Activated CD4-positive, alpha-beta memory T cell treated with anti-CD3 and anti-CD28 coated beads for 36 hours (primary cell): ENCODE measurements at regions not wholly inside any gene's neighbourhood (a gene's known extent, or its start where the extent isn't known, plus 50 kb on each side); places are given as distances from the start of the nearest gene placed in this dataset.

Experiments used
- CTCF ChIA-PET: fragments of 350-600 bp; sonication (Branson Sonifier 250); formaldehyde crosslinking; loops from one replicate; lab custom pipeline; 2021; ENCODE audit warnings: antibody characterized with exemption, inconsistent platforms; lab: Charles Lee
- POLR2A ChIA-PET: fragments of 350-600 bp; sonication (Branson Sonifier 250); formaldehyde crosslinking; loops from one replicate; lab custom pipeline; 2021; ENCODE audit warnings: antibody characterized with exemption; lab: Charles Lee
- DNase-seq: peaks from one replicate; pipeline ENCODE4 v3.0.0-alpha.2; 2020
- H3K27ac Mint-ChIP-seq: one replicate; pipeline ENCODE4 v1.8.0; 2021; ENCODE audit warnings: mixed read lengths
- H3K27me3 Mint-ChIP-seq: one replicate; pipeline ENCODE4 v1.8.0; 2021; ENCODE audit warnings: mixed read lengths
- H3K36me3 Mint-ChIP-seq: one replicate; pipeline ENCODE4 v1.8.0; 2021; ENCODE audit warnings: mixed read lengths
- H3K4me1 Mint-ChIP-seq: one replicate; pipeline ENCODE4 v1.8.0; 2021; ENCODE audit warnings: low read depth, mixed read lengths
- H3K4me3 Mint-ChIP-seq: one replicate; pipeline ENCODE4 v1.8.0; 2021; ENCODE audit warnings: mild to moderate bottlenecking, mixed read lengths
- H3K9me3 Mint-ChIP-seq: one replicate; pipeline ENCODE4 v1.8.0; 2021; ENCODE audit warnings: mixed read lengths
- intact Hi-C: fragments of 100-400 bp; cut with micrococcal nuclease; formaldehyde crosslinking; loops from one replicate; pipeline ENCODE4 v1.15.1; 2023

DNA sequence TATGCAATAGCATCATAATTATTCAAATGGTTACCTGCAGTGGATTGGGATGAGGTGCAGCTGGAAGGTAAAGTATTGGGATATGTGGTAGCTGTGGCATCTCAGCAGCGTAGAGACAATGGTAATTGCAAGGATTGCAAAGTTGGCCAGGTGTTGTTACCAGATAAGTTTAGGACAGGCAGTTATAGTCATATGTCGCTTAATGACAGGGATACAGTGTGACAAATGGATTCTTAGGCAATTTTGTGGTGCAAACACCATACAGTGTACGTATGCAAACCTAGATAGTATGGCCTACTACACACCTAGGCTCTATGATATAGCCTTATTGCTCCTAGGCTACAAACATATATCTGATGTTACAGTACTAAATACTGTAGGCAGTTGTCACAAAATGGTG is 163.5 kb upstream of the LYZL2 start:
- POLR2A ChIA-PET, result no interaction called here
- CTCF ChIA-PET, result interaction anchor here (1.3 kb wide), 1 partner anchor 10 kb away, joined by 3 read pairs; no protein-coding TSS in a partner anchor
- intact Hi-C loops, result no loop called here
- DNase-seq, result no peak
- Mint-ChIP-seq H3K36me3 (no peaks in the 10 kb centered on the region), H3K27me3 (no peaks in the 10 kb centered on the region), H3K4me1 (peaks cover 30% of the 10 kb centered on the region), H3K9me3 (no peaks in the 10 kb centered on the region), H3K4me3 (no peak overlapping the region), H3K27ac (no peak overlapping the region)

DNA sequence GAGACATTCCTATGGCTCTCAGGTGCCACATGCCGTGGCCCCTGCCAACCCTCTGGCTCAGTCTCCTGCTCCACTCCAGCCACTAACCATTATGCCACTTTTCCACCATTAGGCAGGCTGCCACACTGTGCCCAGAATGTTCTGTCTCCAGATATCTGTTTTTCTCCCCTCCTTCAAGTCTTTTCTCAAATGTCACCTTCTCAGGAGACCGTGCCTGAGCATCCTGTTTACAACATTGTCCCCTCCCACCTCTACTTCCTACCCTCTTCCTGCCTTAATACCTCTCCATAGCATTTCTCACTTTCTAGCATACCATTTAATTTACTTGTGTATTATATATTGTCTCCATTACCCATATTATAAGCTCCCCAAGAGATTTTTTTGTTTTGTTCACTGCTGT is 162.5 kb upstream of the LYZL2 start:
- Mint-ChIP-seq H3K27ac (peak overlapping the region; percentile 73), H3K36me3 (no peaks in the 10 kb centered on the region), H3K27me3 (no peaks in the 10 kb centered on the region), H3K4me3 (no peak overlapping the region), H3K9me3 (no peaks in the 10 kb centered on the region), H3K4me1 (peaks cover 31% of the 10 kb centered on the region)
- ChIA-PET POLR2A (no interaction called here), CTCF (interaction anchor here (0.5 to 1.3 kb wide), 2 partner anchors 9 to 162 kb away, joined by 3 read pairs; no protein-coding TSS in a partner anchor)
- no peak for DNase-seq
- intact Hi-C loops, result no loop called here

- no peak for DNase-seq
- ChIA-PET CTCF (interaction anchor here (0.6 kb wide), 2 partner anchors 239 to 344 kb away, joined by 3 read pairs; no protein-coding TSS in a partner anchor), POLR2A (no interaction called here)
- no peak overlapping the region for H3K4me3 Mint-ChIP-seq
- no peaks in the 10 kb centered on the region for H3K27me3 Mint-ChIP-seq
- H3K4me1 Mint-ChIP-seq, result peaks cover 31% of the 10 kb centered on the region
- H3K36me3 Mint-ChIP-seq, result no peaks in the 10 kb centered on the region
- peak overlapping the region; percentile 65 for H3K27ac Mint-ChIP-seq
- intact Hi-C loops, result no loop called here
- no peaks in the 10 kb centered on the region for H3K9me3 Mint-ChIP-seq
Observed at GRCh38 chr10:30791197-30791611, 161.7 kb upstream of the LYZL2 start.

- Mint-ChIP-seq H3K4me1 (peaks cover 31% of the 10 kb centered on the region), H3K36me3 (no peaks in the 10 kb centered on the region), H3K27me3 (no peaks in the 10 kb centered on the region), H3K4me3 (no peak overlapping the region), H3K9me3 (no peaks in the 10 kb centered on the region), H3K27ac (no peak overlapping the region)
- intact Hi-C loops, result loop anchor here (5.0 kb wide), 1 partner anchor 702 kb away; no protein-coding TSS in a partner anchor
- peak; percentile 18 for DNase-seq
- CTCF ChIA-PET, result interaction anchor here (0.6 kb wide), 1 partner anchor 38 kb away, joined by 3 read pairs; no protein-coding TSS in a partner anchor
- POLR2A ChIA-PET, result no interaction called here
Observed at GRCh38 chr10:30789806-30790205, 160.3 kb upstream of the LYZL2 start.

DNA sequence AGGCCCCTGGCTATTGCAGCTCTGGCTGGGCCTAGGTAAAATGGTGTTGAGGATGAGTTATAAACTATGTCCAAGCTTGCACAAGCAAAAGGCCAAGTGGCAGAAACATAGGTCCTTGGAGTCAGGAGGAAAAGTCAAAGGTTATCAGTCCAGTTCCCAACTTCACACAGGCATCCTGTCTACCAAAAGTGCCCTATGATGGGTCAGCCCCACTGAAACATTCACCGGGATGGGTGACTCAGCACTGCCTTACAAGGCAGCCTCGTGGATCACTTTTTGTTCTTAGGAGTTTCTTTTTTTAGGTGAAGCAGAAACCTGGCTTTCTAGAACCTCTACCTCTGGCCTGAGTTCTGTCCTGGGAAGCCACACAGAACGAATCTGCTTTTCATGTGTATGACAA is 158.8 kb upstream of the LYZL2 start:
- H3K4me1 Mint-ChIP-seq, result peaks cover 41% of the 10 kb centered on the region
- no peak overlapping the region for H3K27ac Mint-ChIP-seq
- H3K36me3 Mint-ChIP-seq, result no peaks in the 10 kb centered on the region
- no peaks in the 10 kb centered on the region for H3K27me3 Mint-ChIP-seq
- intact Hi-C loops, result loop anchor here (5.0 kb wide), 1 partner anchor 704 kb away; no protein-coding TSS in a partner anchor
- CTCF ChIA-PET, result interaction anchor here (1.0 kb wide), 1 partner anchor 36 kb away, joined by 3 read pairs; no protein-coding TSS in a partner anchor
- DNase-seq, result peak; percentile 37
- POLR2A ChIA-PET, result no interaction called here
- no peak overlapping the region for H3K4me3 Mint-ChIP-seq
- H3K9me3 Mint-ChIP-seq, result no peaks in the 10 kb centered on the region

DNA sequence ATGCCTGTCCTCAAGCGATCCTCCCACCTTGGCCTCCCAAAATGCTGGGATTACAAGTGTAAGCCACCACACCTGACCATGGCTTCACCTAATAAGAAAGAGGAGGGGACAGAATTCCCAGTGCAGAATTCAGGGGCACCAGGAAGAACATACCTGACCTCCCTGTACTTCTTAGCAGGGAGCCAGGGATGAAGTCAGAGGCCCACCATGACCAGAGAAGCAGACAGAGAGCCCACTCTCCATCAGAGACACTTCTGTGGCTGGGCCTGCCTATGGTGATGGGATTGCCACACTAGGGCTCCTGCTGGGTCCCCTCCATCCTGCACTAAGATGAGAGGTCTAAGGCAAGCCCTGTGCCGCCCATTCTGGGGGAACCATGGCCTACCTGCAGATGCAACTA is 157.4 kb upstream of the LYZL2 start:
- no peak for DNase-seq
- Mint-ChIP-seq H3K4me3 (no peak overlapping the region), H3K9me3 (no peaks in the 10 kb centered on the region), H3K4me1 (peaks cover 33% of the 10 kb centered on the region), H3K36me3 (no peaks in the 10 kb centered on the region), H3K27me3 (no peaks in the 10 kb centered on the region), H3K27ac (no peak overlapping the region)
- intact Hi-C loops, result loop anchor here (5.0 kb wide), 1 partner anchor 705 kb away; no protein-coding TSS in a partner anchor
- ChIA-PET CTCF (interaction anchor here (0.7 to 4.3 kb wide), 2 partner anchors 22 to 297 kb away, joined by 4 to 23 read pairs; no protein-coding TSS in a partner anchor), POLR2A (no interaction called here)

GRCh38 chr10:30786131-30786530 is 156.6 kb upstream of the LYZL2 start:
- H3K27me3 Mint-ChIP-seq, result no peaks in the 10 kb centered on the region
- intact Hi-C loops, result loop anchor here (5.0 kb wide), 1 partner anchor 706 kb away; no protein-coding TSS in a partner anchor
- H3K36me3 Mint-ChIP-seq, result no peaks in the 10 kb centered on the region
- DNase-seq, result peak; percentile 51
- no peaks in the 10 kb centered on the region for H3K9me3 Mint-ChIP-seq
- peaks cover 25% of the 10 kb centered on the region for H3K4me1 Mint-ChIP-seq
- CTCF ChIA-PET, result interaction anchor here (2.2 to 4.3 kb wide), 3 partner anchors 64 to 298 kb away, joined by 6 to 23 read pairs (median 17); partner anchors contain the start of gene ZNF438
- POLR2A ChIA-PET, result interaction anchor here (0.5 kb wide), 1 partner anchor 689 kb away, joined by 3 read pairs; no protein-coding TSS in a partner anchor
- H3K4me3 Mint-ChIP-seq, result no peak overlapping the region
- H3K27ac Mint-ChIP-seq, result no peak overlapping the region

DNA sequence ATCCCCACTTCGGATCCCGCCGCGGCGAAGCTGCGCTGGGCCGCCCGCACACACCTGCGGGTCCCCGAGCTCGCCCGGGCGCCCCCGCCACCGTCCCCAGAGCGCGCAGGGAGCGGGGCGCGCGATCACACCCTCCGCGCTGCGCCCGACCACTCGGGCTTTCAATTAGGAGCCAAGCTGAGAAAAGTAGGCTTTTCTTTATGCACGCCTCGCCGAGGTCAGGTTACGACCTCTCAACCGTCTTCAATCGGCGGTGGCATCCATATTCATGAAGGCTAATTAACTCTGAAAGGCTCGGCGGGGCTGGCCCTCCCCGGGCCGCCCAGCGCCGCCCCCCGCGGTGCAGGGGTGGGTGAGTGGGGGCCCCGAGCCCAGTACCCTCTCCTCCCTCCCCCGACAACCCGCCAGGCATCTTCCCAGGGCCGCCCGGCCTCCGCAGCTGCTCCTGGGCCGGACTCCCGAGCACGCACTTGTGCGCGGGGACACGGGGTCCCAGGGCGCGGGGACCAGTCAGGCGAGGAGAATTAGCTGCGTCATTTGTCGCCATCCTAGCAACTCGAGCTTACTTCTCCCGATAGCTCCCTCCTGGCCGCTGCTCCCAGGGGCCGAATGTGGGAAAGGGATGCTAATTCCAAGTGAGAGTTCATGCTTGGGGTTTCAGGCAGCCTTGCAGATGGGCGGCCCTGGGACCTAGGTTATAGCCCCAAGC is 155.5 kb upstream of the LYZL2 start:
- H3K4me3 Mint-ChIP-seq, result peak overlapping the region; percentile 62
- POLR2A ChIA-PET, result interaction anchor here (0.9 kb wide), 1 partner anchor 247 kb away, joined by 5 read pairs; the partner anchor contains the start of gene ZNF438
- intact Hi-C loops, result loop anchor here (1.0 to 5.0 kb wide), 5 partner anchors 58 to 1023 kb away; no protein-coding TSS in a partner anchor
- H3K36me3 Mint-ChIP-seq, result no peaks in the 10 kb centered on the region
- CTCF ChIA-PET, result interaction anchor here (0.6 to 4.3 kb wide), 25 partner anchors 9 to 1024 kb away, joined by 3 to 27 read pairs (median 4); partner anchors contain the start of gene ZNF438
- H3K9me3 Mint-ChIP-seq, result no peaks in the 10 kb centered on the region
- DNase-seq, result peak; percentile 21
- no peaks in the 10 kb centered on the region for H3K27me3 Mint-ChIP-seq
- H3K27ac Mint-ChIP-seq, result no peak overlapping the region
- H3K4me1 Mint-ChIP-seq, result peaks cover 22% of the 10 kb centered on the region

- POLR2A ChIA-PET, result interaction anchor here (0.9 kb wide), 1 partner anchor 247 kb away, joined by 5 read pairs; the partner anchor contains the start of gene ZNF438
- Mint-ChIP-seq H3K4me1 (peaks cover 18% of the 10 kb centered on the region), H3K9me3 (no peaks in the 10 kb centered on the region), H3K27me3 (no peaks in the 10 kb centered on the region), H3K36me3 (no peaks in the 10 kb centered on the region), H3K4me3 (peak overlapping the region; percentile 62), H3K27ac (no peak overlapping the region)
- no peak for DNase-seq
- intact Hi-C loops, result loop anchor here (1.0 to 2.0 kb wide), 4 partner anchors 58 to 1024 kb away; no protein-coding TSS in a partner anchor
- CTCF ChIA-PET, result interaction anchor here (0.6 to 4.3 kb wide), 26 partner anchors 10 to 1025 kb away, joined by 3 to 27 read pairs (median 4); partner anchors contain the start of gene ZNF438
Observed at GRCh38 chr10:30784524-30784896, 155.0 kb upstream of the LYZL2 start.

GRCh38 chr10:30783939-30784501 is 154.5 kb upstream of the LYZL2 start:
- Mint-ChIP-seq H3K4me1 (peaks cover 18% of the 10 kb centered on the region), H3K4me3 (peak overlapping the region; percentile 62), H3K9me3 (no peaks in the 10 kb centered on the region), H3K36me3 (no peaks in the 10 kb centered on the region), H3K27ac (peak overlapping the region; percentile 45), H3K27me3 (no peaks in the 10 kb centered on the region)
- peak; percentile 91 for DNase-seq
- intact Hi-C loops, result loop anchor here (1.0 to 2.0 kb wide), 5 partner anchors 57 to 1024 kb away; no protein-coding TSS in a partner anchor
- CTCF ChIA-PET, result interaction anchor here (0.6 to 4.3 kb wide), 36 partner anchors 8 to 1025 kb away, joined by 3 to 27 read pairs (median 4); partner anchors contain the start of gene ZNF438
- POLR2A ChIA-PET, result no interaction called here

DNA sequence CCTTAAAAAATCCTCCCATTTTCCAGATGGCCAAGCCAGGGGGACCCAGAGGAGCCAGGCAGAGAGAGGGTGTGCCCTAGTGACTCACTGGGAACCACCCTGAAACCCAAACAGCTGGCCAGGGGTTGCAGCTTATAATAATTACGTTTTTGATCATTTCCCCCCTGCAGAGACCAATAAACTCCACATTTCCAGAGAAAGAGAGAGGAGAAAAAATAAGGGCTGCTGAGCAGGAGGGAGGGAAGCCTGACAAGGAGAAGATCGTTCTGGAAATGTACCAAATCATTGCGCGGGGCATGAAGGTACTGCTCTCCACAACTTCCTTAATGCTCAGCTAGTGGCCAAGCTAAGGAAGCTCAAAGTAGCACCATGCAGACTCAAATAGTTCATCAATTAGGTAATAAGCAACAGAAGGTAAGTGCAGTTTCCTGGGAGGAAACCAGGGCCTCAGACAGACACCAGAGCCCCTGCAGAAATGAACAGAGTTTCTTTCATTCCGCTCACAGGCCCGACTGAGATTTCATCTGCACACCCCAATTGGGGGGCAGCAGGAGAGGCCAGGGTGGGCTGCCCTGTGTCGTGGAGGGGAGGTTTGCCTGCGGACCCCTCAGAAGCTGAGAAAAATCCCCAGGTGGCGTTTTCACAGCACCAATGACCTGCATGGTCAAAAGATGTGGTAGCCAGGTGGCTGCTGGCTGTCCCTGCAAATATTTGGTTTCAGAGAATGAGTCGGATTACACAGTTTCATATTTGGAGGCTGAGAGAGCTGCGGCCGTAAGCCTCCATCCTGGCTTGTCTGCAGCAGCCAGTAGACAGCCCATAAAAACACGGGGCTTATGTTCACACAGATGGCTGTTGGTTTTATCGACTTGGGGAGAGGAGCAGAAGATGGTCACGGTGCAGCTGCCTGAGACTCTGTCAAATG is 153.2 kb upstream of the LYZL2 start:
- intact Hi-C loops, result loop anchor here (1.0 kb wide), 1 partner anchor 301 kb away; no protein-coding TSS in a partner anchor
- POLR2A ChIA-PET, result no interaction called here

More for the DNA sequence above, 153.2 kb upstream of the LYZL2 start:
- Mint-ChIP-seq H3K4me3 (no peak overlapping the region), H3K36me3 (no peaks in the 10 kb centered on the region), H3K9me3 (no peaks in the 10 kb centered on the region), H3K4me1 (peaks cover 10% of the 10 kb centered on the region), H3K27ac (no peak overlapping the region), H3K27me3 (no peaks in the 10 kb centered on the region)
- no peak for DNase-seq
- CTCF ChIA-PET, result interaction anchor here (0.6 to 4.3 kb wide), 23 partner anchors 8 to 1026 kb away, joined by 3 to 27 read pairs (median 4); partner anchors contain the start of gene ZNF438
